CD4-positive, alpha-beta T cell treated with Interleukin-6 at 100 ng/mL for 8 hours (primary cell): ENCODE measurements at regions not wholly inside any gene's neighbourhood (a gene's known extent, or its start where the extent isn't known, plus 50 kb on each side); places are given as distances from the start of the nearest gene placed in this dataset.

Experiments used
- DNase-seq: peaks from one replicate; pipeline ENCODE4 v3.0.0-alpha.2; 2020; ENCODE audit warnings: mixed read lengths, low spot score

GRCh38 chr10:77710759-77711682 lies 73.4 kb upstream of the KCNMA1 start:
- DNase-seq, result peak; percentile 53

GRCh38 chr10:77710081-77710551 lies 72.5 kb upstream of the KCNMA1 start:
- no peak for DNase-seq

GRCh38 chr10:77707570-77707969 lies 70.0 kb upstream of the KCNMA1 start:
- DNase-seq, result no peak

DNA sequence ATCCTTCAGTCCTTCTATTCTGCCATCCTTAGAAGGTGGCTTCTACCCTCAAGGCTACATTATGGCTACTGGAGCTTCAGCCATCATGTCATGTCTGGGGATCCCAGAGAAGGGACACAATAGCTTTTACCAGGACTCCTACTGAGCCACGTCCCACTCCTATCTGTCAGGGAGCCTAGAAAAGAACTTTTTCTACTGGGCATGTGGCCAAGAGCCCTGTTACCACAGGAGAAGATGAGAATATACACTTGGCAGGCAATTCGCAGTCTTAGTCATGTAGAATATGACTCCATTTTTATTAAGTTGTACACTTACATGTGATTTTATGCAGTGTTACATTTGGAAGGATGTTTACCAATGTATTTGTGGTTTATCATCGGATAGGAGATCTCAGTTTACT lies 64.6 kb upstream of the KCNMA1 start:
- no peak for DNase-seq

- no peak for DNase-seq
Observed at GRCh38 chr10:77700086-77700485, 62.5 kb upstream of the KCNMA1 start.

DNA sequence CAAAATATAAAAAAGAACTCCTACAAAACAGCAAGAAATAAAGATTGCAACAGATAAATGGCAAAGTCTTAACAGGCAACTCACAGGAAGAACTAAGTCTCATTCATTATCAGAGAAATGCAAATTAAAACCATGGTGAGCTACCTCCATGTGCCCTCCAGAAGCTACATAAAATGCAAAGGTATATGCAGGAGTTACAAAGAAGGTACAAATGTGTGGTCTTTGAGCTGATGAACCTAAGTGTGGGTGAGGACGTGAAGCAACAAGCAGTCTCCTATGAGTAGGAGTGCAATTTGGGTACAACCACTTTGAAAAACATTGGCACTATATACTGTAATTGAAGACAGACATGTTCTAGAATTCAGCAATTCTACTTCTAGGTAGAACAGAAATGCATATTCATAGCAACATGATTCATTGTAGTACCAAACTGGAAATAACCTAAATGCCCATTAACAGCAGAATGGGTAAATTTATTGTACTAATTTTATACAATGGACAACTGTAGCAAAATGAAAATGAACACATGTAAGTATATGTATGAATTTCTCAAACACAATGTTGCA lies 61.6 kb upstream of the KCNMA1 start:
- no peak for DNase-seq

DNA sequence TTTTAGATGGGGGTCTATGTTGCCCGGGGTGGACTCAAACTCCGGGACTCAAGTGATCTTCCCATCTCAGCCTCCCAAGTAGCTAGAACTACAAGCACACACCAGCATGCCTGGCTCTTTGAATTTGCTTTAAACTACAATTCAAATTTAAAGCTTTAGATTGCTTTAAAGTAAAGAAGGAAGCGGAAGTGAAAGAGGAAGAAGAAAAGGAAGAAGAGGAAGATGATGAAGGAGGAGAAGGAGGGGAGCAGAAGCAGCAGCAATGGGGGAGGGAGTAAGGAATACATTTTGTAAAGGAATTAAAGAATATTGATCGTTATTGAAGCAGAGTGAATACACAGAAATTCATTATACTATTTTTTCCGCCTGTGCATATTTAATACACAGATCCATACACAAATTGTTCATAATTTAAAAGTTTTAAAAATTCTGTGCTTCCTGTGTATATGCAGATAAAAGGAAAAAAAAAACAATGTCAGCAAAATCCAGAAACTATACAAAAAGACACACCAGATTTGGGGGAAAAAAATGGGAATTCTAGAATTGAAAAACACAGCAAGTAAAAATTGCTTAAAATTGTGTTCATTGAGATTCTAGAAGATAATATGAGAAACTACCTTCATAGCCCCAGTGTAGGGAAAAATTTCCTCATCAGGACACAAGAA lies 60.8 kb upstream of the KCNMA1 start:
- no peak for DNase-seq

GRCh38 chr10:77696584-77696983 lies 59.0 kb upstream of the KCNMA1 start:
- no peak for DNase-seq

- DNase-seq, result no peak
Observed at GRCh38 chr10:77695186-77695585, 57.6 kb upstream of the KCNMA1 start.

DNA sequence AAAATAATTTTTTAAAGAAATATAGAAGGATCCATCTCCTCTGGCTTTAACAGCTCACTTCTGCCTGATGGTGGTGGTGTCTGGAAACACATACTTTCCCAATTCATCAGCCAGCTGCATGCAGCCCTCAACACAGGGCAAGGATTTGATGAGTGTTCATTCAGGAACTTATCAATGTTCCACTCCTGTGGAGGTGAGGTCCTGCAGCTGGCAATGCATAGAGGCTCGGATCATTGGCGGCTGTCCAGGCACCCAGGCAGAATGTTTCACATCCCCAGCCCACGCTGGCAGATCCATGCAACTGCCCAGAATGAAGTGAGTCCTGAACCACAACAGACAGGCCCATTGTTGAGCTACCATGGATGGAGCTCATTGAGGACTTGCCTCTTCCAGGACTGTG lies 55.2 kb upstream of the KCNMA1 start:
- DNase-seq, result no peak

GRCh38 chr10:77689339-77689738 lies 51.7 kb upstream of the KCNMA1 start:
- DNase-seq, result no peak

DNA sequence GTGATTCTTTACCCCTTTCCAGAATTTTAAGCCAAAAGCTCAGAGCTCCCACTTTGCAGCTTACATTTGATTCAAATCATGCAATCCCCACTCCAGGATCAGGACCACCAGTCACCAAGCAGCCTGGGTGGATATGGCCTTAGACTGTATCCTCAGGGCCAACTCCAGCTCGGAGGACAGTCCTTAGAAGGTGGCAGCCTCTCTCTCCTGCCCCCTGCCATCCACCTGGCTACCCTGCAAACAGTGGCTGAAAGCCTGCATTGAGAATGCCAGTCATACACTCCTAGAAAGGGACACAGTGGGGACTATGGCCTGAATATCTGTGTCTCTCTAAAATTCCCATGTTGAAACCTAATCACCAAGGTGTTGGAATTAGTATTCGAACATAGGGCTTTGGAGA lies 50.0 kb upstream of the KCNMA1 start:
- DNase-seq, result no peak
